SH-SY5Y (cell line): ENCODE measurements at regions not wholly inside any gene's neighbourhood (a gene's known extent, or its start where the extent isn't known, plus 50 kb on each side); places are given as distances from the start of the nearest gene placed in this dataset.

Experiments used
- GATA2 ChIP-seq: IDR thresholded peaks from 2 replicates; pipeline ENCODE4 v1.6.1; 2011; ENCODE audit warnings: mild to moderate bottlenecking, low read depth, low read length
- GATA3 ChIP-seq: IDR thresholded peaks from 2 replicates; pipeline ENCODE4 v1.6.1; 2011; ENCODE audit warnings: low read depth, mild to moderate bottlenecking, low read length, moderate library complexity

DNA sequence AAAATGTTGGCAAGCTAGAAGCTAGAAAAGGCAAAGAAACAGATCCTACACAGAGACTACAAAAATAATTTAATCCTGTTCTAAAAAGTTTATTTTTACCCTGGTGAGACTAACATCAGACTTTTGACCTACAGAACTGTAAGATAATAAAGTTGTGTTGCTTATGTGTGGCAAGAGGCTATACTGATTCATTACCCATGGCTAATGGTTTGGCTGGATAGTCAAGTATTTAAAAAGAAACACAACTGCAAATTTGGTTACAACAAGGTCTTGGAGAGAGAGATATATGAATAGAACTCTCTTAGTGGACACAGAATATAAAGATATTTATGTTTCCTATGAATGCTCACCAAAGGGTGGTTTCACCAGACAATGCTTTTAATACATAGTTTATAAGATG is 364.2 kb upstream of the PLSCR5 start:
- TF ChIP-seq GATA2 (no peak), GATA3 (no peak)
